ENCODE measurements at regions not wholly inside any gene's neighbourhood (a gene's known extent, or its start where the extent isn't known, plus 50 kb on each side); places are given as distances from the start of the nearest gene placed in this dataset.

DNA sequence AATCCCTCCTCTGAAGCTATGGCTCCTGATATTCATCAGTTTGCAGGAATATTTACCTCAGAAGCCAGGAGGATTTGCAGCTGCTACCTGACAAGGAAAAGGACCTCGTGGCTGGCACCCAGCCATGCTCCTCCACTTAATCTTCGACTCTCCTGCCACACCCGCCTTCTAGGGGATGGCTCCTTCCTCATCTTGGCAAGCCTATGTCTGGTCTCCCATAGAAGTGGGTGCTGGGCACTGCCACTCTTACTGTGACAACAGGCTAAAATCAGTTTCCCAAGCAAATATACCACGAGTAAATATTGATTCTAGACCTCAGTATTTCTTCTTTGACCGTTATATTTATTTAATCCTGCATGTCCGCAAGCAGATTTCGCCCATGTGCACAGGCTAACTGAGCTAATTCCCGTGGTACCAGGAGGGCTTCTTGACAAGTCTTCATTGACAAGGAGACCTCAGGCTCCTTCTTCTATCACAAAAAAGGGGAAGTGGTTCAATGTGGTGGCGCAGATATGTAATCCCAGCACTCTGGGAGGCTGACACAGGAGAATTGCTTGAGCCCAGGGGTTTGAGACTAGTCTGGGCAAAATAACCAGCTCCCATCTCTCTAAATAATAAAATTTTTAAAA, 52.6 kb upstream of the DCTD start:
- intact Hi-C loops (cut with micrococcal nuclease) (loop anchor here (2.0 kb wide), 2 partner anchors 31 to 59 kb away; no protein-coding TSS in a partner anchor), in situ Hi-C loops (cut with MboI) (no loop called here)
- ATAC-seq (peak; percentile 89), FAIRE-seq (peak; percentile 94), DNase-seq (ENCODE audit: extremely low read depth in 1 of 4, low spot score in 3 of 4) (peak; percentile 10 to 82 (median 36))
- Histone ChIP-seq H3K9me1 (ENCODE audit: control insufficient read depth, insufficient read depth, low read length) (no peaks in the 10 kb centered on the region), H3K79me2 (ENCODE audit: control insufficient read depth, insufficient read depth, low read length) (no peaks in the 10 kb centered on the region), H3K9me3 (replicated peaks; ENCODE audit: control insufficient read depth, insufficient read depth, low read depth, low read length) (peaks cover 3% of the 10 kb centered on the region; the same call in 1 of the 2 replicates), H4K20me1 (replicated peaks; ENCODE audit: control insufficient read depth, insufficient read depth, low read length) (no peaks in the 10 kb centered on the region), H2AFZ (ENCODE audit: low read depth, low read length) (peak overlapping the region; percentile 93), H3K4me1 (replicated peaks in 1 of 2; ENCODE audit: control insufficient read depth in 2 of 2, insufficient read depth in 2 of 2, low read length in 2 of 2) (peaks cover 9 to 12% of the 10 kb centered on the region in 2 experiments), H3K4me3 (peak overlapping the region; percentile 34), H3K36me3 (ENCODE audit: control insufficient read depth, insufficient read depth, low read length) (no peaks in the 10 kb centered on the region; the same call in 2 of the 3 replicates), H3K4me2 (ENCODE audit: insufficient read depth, low read length) (peak overlapping the region; percentile 70), H3K27ac (ENCODE audit: extremely low read depth, low read depth, low read length) (peak overlapping the region; percentile 89), H3K27me3 (ENCODE audit: control insufficient read depth in 2 of 2, insufficient read depth in 2 of 2, low read length in 2 of 2) (no peaks in the 10 kb centered on the region), H3K9ac (ENCODE audit: insufficient read depth in 1 of 2, low read depth in 2 of 2, low read length in 2 of 2) (peak overlapping the region; percentile 24 to 63; a peak in 3 of 4 replicates)
- no TSS peak for BruUV-seq (replicated peaks)
- 2% methylated on average over 9 of the region's 9 CpGs for WGBS (ENCODE audit: insufficient coverage, low coverage, missing lambda C conversion rate)
- POLR2A ChIA-PET: interaction anchor here (0.6 to 1.3 kb wide), 5 partner anchors 16 to 362 kb away, joined by 3 to 5 read pairs (median 3); partner anchors contain the start of gene WWC2
- CTCF ChIA-PET (ENCODE audit: low intra/inter-chr PET ratio): no interaction called here
- TF ChIP-seq ZNF121 (CRISPR knock-in tag; conservative IDR thresholded peaks at IDR 0.05) (no peak), RCOR1 (IDR thresholded peaks at IDR 0.05; ENCODE audit: borderline replicate concordance in 1 of 2, low read depth in 2 of 2, low read length in 2 of 2) (peak in 1 of 2 experiments; percentile 81; a peak in 2 of 4 replicates), SIN3A (IDR thresholded peaks at IDR 0.05; ENCODE audit: borderline replicate concordance in 2 of 2, control insufficient read depth in 1 of 2, low read depth in 2 of 2, low read length in 2 of 2) (no peak), CHCHD3 (CRISPR knock-in tag; IDR thresholded peaks at IDR 0.05) (no peak), SMARCE1 (IDR thresholded peaks at IDR 0.05) (peak; percentile 90), NFIC (IDR thresholded peaks at IDR 0.05) (peak; percentile 79), CBFA2T3 (IDR thresholded peaks at IDR 0.05) (peak; percentile 84), STAT5A (IDR thresholded peaks at IDR 0.05; ENCODE audit: borderline replicate concordance, low read length) (peak; percentile 69), FOXA3 (CRISPR knock-in tag; conservative IDR thresholded peaks at IDR 0.05 in 1 of 2, IDR thresholded peaks at IDR 0.05 in 1 of 2) (no peak), CAMTA2 (CRISPR knock-in tag; conservative IDR thresholded peaks at IDR 0.05) (no peak), LEF1 (IDR thresholded peaks at IDR 0.05) (peak; percentile 45; the same call in 1 of the 2 replicates), BRD4 (IDR thresholded peaks at IDR 0.05) (no peak), BCL6 (CRISPR knock-in tag; IDR thresholded peaks at IDR 0.05) (no peak), ZNF431 (CRISPR knock-in tag; IDR thresholded peaks at IDR 0.05) (no peak), RBM17 (IDR thresholded peaks at IDR 0.05; ENCODE audit: borderline replicate concordance, low read depth, low read length) (no peak), TOE1 (IDR thresholded peaks at IDR 0.05; ENCODE audit: borderline replicate concordance) (no peak), TOE1 (CRISPR knock-in tag; IDR thresholded peaks at IDR 0.05; ENCODE audit: borderline replicate concordance, low read depth) (no peak), FOXM1 (IDR thresholded peaks at IDR 0.05; ENCODE audit: low read depth) (0 out of 2 replicates have a peak, but pooled peaks have one; percentile 23), FOXM1 (CRISPR knock-in tag; IDR thresholded peaks at IDR 0.05; ENCODE audit: low read depth) (no peak)
- TF ChIP-seq, protein P1, sequence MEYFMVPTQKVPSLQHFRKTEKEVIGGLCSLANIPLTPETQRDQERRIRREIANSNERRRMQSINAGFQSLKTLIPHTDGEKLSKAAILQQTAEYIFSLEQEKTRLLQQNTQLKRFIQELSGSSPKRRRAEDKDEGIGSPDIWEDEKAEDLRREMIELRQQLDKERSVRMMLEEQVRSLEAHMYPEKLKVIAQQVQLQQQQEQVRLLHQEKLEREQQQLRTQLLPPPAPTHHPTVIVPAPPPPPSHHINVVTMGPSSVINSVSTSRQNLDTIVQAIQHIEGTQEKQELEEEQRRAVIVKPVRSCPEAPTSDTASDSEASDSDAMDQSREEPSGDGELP (CRISPR knock-in tag; IDR thresholded peaks at IDR 0.05; ENCODE audit: borderline replicate concordance): peak; percentile 18; the same call in 1 of the 2 replicates
- TF ChIP-seq, protein P2, sequence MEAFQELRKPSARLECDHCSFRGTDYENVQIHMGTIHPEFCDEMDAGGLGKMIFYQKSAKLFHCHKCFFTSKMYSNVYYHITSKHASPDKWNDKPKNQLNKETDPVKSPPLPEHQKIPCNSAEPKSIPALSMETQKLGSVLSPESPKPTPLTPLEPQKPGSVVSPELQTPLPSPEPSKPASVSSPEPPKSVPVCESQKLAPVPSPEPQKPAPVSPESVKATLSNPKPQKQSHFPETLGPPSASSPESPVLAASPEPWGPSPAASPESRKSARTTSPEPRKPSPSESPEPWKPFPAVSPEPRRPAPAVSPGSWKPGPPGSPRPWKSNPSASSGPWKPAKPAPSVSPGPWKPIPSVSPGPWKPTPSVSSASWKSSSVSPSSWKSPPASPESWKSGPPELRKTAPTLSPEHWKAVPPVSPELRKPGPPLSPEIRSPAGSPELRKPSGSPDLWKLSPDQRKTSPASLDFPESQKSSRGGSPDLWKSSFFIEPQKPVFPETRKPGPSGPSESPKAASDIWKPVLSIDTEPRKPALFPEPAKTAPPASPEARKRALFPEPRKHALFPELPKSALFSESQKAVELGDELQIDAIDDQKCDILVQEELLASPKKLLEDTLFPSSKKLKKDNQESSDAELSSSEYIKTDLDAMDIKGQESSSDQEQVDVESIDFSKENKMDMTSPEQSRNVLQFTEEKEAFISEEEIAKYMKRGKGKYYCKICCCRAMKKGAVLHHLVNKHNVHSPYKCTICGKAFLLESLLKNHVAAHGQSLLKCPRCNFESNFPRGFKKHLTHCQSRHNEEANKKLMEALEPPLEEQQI (IDR thresholded peaks at IDR 0.05): peak; percentile 19; the same call in 1 of the 2 replicates

Measured in K562 (cell line).